ENCODE measurements at regions not wholly inside any gene's neighbourhood (a gene's known extent, or its start where the extent isn't known, plus 50 kb on each side); places are given as distances from the start of the nearest gene placed in this dataset.

DNA sequence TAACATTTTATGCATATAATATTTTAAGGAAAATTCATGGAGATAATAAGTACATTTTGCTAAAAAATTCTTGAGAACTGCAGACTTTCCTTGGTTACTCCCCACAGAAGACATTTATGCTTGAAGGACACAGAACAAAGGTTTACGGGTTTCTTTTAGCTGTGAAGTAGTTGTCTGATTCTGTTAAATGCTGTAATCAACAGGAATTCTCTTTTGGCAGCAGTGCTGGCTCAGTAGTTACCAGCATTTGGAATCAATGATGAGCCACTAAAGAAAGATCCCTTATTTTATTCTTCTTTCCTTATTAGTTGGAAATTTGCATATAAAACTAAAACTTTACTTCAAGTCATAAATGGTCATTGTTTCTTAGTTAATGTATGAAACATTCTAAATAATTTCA is 199.3 kb upstream of the FAT4 start:
- no CpG with 5 or more reads among the region's 1 CpG for WGBS (ENCODE audit: insufficient coverage)
- no peaks in the 10 kb centered on the region for H3K27me3 ChIP-seq (ENCODE audit: control insufficient read depth, insufficient read depth, low read length)
- H3K4me3 ChIP-seq (ENCODE audit: low read length) = no peak overlapping the region
- H3K27ac ChIP-seq (ENCODE audit: low read length) = no peak overlapping the region
- DNase-seq = peak; percentile 42
- no peaks in the 10 kb centered on the region for H3K9me3 ChIP-seq (replicated peaks; ENCODE audit: control insufficient read depth, low read depth, low read length)
- H3K36me3 ChIP-seq (ENCODE audit: control insufficient read depth, insufficient read depth, low read length) = no peaks in the 10 kb centered on the region
- H3K4me1 ChIP-seq (ENCODE audit: control insufficient read depth, insufficient read depth, low read length) = no peaks in the 10 kb centered on the region

DNA sequence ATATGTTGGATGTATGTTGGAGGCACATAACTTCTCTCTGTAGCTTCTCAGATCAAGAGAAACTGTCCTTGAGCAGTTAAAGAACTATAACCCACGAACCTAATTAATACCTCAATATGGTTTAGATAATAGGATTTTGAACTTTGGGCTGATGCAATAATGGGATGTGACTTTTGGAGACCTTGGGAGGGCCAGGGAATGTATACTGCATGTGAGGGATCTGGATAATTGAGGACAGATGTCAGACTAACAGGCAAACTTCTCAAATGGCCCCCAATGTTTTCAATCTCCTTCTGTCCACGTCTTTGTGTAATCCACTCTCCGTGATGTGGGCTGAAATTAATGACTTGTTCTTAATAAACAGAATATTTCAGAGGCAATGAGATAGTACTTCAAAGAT is 202.2 kb upstream of the FAT4 start:
- Histone ChIP-seq H3K27me3 (ENCODE audit: control insufficient read depth, insufficient read depth, low read length) (no peaks in the 10 kb centered on the region), H3K4me1 (ENCODE audit: control insufficient read depth, insufficient read depth, low read length) (no peaks in the 10 kb centered on the region), H3K4me3 (ENCODE audit: low read length) (no peak overlapping the region), H3K9me3 (replicated peaks; ENCODE audit: control insufficient read depth, low read depth, low read length) (no peaks in the 10 kb centered on the region), H3K36me3 (ENCODE audit: control insufficient read depth, insufficient read depth, low read length) (no peaks in the 10 kb centered on the region), H3K27ac (ENCODE audit: low read length) (no peak overlapping the region)
- DNase-seq = no peak
- no CpG with 5 or more reads among the region's 3 CpGs for WGBS (ENCODE audit: insufficient coverage)

DNA sequence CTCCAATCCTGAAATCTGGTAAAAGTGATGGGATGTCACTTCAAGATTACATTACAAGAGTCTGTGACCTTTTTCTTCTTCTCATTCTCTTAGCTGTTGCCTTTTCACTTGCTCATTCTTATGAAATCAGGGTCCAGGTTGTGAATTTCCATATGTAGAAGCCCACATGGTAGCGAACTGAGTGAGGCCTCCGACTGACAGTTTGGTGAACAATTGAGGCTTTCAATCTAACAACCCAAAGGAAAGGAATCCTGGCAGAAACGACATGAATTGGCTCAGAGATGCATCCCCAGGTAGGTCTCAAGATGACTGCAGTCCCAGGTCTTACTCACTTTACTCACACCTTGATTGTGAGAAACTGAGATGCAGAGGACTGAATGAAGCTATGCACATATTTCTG is 203.4 kb upstream of the FAT4 start:
- Histone ChIP-seq H3K27me3 (ENCODE audit: control insufficient read depth, insufficient read depth, low read length) (no peaks in the 10 kb centered on the region), H3K27ac (ENCODE audit: low read length) (no peak overlapping the region), H3K9me3 (replicated peaks; ENCODE audit: control insufficient read depth, low read depth, low read length) (no peaks in the 10 kb centered on the region), H3K36me3 (ENCODE audit: control insufficient read depth, insufficient read depth, low read length) (no peaks in the 10 kb centered on the region), H3K4me3 (ENCODE audit: low read length) (no peak overlapping the region), H3K4me1 (ENCODE audit: control insufficient read depth, insufficient read depth, low read length) (no peaks in the 10 kb centered on the region)
- DNase-seq = no peak
- WGBS (ENCODE audit: insufficient coverage) = no CpG with 5 or more reads among the region's 3 CpGs

DNA sequence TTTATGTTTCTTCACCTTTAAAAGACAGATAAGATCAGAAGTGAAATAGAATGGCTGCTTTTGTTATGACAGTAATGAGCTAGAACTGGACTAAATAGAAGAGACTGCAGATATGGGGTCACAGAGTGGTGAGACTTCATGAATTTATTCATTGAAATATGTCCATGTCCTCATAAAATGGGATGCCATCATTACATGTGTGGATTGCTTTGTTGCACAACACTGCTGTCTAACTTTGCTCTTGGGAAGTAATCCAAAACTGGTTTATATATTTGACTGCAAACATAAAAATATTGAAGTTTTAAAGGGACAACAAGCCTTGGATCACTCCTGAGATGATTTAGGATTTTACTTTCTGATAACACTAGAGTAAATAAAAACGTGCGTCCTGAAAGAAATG is 209.2 kb upstream of the FAT4 start:
- no peaks in the 10 kb centered on the region for H3K36me3 ChIP-seq (ENCODE audit: control insufficient read depth, insufficient read depth, low read length)
- H3K9me3 ChIP-seq (replicated peaks; ENCODE audit: control insufficient read depth, low read depth, low read length) = no peaks in the 10 kb centered on the region
- H3K4me3 ChIP-seq (ENCODE audit: low read length) = no peak overlapping the region
- H3K27ac ChIP-seq (ENCODE audit: low read length) = no peak overlapping the region
- no peaks in the 10 kb centered on the region for H3K4me1 ChIP-seq (ENCODE audit: control insufficient read depth, insufficient read depth, low read length)
- WGBS (ENCODE audit: insufficient coverage) = no CpG with 5 or more reads among the region's 2 CpGs
- H3K27me3 ChIP-seq (ENCODE audit: control insufficient read depth, insufficient read depth, low read length) = no peaks in the 10 kb centered on the region
- no peak for DNase-seq

DNA sequence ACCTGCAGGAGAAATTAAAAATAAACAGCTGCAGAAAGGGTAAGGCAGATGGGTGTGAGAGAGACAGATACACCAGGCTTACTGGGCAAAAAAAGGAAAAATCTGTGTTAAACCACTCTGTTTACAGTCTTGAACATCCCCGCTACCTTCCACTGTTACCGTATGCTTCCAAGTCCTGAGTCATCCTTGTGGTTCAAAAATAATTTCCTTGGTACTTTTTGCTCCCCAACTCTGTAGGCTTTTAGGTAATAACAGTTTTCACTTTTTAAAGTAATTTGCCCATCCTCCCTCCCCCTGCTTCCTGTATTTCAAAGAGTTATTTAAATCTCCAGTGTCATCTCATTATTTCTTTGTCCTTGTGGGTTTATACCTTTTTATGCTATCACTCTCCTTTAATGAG is 210.1 kb upstream of the FAT4 start:
- Histone ChIP-seq H3K36me3 (ENCODE audit: control insufficient read depth, insufficient read depth, low read length) (no peaks in the 10 kb centered on the region), H3K27me3 (ENCODE audit: control insufficient read depth, insufficient read depth, low read length) (no peaks in the 10 kb centered on the region), H3K9me3 (replicated peaks; ENCODE audit: control insufficient read depth, low read depth, low read length) (no peaks in the 10 kb centered on the region), H3K27ac (ENCODE audit: low read length) (no peak overlapping the region), H3K4me1 (ENCODE audit: control insufficient read depth, insufficient read depth, low read length) (no peaks in the 10 kb centered on the region), H3K4me3 (ENCODE audit: low read length) (no peak overlapping the region)
- DNase-seq = no peak
- WGBS (ENCODE audit: insufficient coverage) = no CpG with 5 or more reads among the region's 2 CpGs

DNA sequence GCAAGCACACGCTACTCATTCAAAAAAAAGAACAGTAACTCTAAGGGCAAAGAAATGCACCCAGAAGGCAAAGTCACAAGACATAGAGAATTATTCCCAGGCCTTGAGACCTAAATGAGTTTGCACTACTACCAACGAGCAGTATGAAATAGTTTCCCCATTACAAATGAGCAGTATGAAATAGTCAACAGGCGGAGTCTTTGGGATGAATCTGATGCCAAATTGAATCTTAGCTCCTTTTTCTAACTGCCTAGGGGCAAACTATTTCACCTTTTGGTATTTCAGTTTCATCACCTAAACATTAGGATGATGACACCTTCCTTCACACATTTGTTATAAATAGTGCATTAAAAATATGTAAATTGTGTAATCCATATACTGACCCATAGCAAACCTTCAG is 213.0 kb upstream of the FAT4 start:
- no peaks in the 10 kb centered on the region for H3K36me3 ChIP-seq (ENCODE audit: control insufficient read depth, insufficient read depth, low read length)
- H3K27ac ChIP-seq (ENCODE audit: low read length) = no peak overlapping the region
- H3K4me3 ChIP-seq (ENCODE audit: low read length) = no peak overlapping the region
- no peak for DNase-seq
- no peaks in the 10 kb centered on the region for H3K27me3 ChIP-seq (ENCODE audit: control insufficient read depth, insufficient read depth, low read length)
- no peaks in the 10 kb centered on the region for H3K9me3 ChIP-seq (replicated peaks; ENCODE audit: control insufficient read depth, low read depth, low read length)
- no CpG with 5 or more reads among the region's 3 CpGs for WGBS (ENCODE audit: insufficient coverage)
- H3K4me1 ChIP-seq (ENCODE audit: control insufficient read depth, insufficient read depth, low read length) = no peaks in the 10 kb centered on the region

DNA sequence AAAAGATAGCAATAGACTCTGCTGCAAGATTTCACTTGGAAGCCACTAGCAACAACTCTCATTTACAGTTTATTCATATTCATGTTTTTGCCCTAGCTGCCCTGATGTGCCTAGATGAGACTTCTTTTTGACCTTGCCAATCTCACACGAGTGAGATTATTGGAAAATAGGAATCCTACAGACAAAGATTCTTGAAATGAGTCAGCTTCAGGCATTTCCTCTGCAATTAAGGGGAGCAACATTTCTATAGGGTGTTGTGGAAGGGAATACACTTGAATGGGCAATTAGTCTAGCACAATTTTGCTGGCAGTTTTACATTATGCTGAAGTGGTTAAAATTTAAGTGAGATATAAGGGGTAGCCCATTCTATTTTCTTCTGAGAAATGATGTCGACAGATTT is 217.0 kb upstream of the FAT4 start:
- no peaks in the 10 kb centered on the region for H3K4me1 ChIP-seq (ENCODE audit: control insufficient read depth, insufficient read depth, low read length)
- no peaks in the 10 kb centered on the region for H3K27me3 ChIP-seq (ENCODE audit: control insufficient read depth, insufficient read depth, low read length)
- H3K9me3 ChIP-seq (replicated peaks; ENCODE audit: control insufficient read depth, low read depth, low read length) = no peaks in the 10 kb centered on the region
- no peak overlapping the region for H3K4me3 ChIP-seq (ENCODE audit: low read length)
- no peak for DNase-seq
- WGBS (ENCODE audit: insufficient coverage) = no CpG with 5 or more reads among the region's 2 CpGs
- H3K36me3 ChIP-seq (ENCODE audit: control insufficient read depth, insufficient read depth, low read length) = no peaks in the 10 kb centered on the region
- H3K27ac ChIP-seq (ENCODE audit: low read length) = no peak overlapping the region

DNA sequence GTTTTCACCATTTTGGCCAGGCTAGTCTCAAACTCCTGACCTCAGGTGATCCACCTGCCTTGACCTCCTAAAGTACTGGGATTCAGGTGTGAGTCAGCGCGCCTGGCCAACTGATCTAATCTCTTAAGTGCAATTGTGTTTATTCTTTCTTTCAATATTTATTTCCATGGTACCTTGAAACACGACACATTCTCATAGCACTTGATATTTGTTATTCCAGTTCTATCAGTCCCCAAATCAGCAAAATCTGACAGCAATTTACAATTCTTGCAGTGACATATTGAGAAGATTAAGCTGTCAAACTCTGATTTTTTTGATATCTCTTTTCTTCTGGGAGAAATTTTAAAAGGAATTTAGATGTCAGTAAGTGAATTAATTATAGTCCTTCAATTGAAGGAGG is 218.1 kb upstream of the FAT4 start:
- Histone ChIP-seq H3K9me3 (replicated peaks; ENCODE audit: control insufficient read depth, low read depth, low read length) (no peaks in the 10 kb centered on the region), H3K4me1 (ENCODE audit: control insufficient read depth, insufficient read depth, low read length) (no peaks in the 10 kb centered on the region), H3K36me3 (ENCODE audit: control insufficient read depth, insufficient read depth, low read length) (no peaks in the 10 kb centered on the region), H3K4me3 (ENCODE audit: low read length) (no peak overlapping the region), H3K27ac (ENCODE audit: low read length) (no peak overlapping the region), H3K27me3 (ENCODE audit: control insufficient read depth, insufficient read depth, low read length) (no peaks in the 10 kb centered on the region)
- DNase-seq = no peak
- no CpG with 5 or more reads among the region's 3 CpGs for WGBS (ENCODE audit: insufficient coverage)

DNA sequence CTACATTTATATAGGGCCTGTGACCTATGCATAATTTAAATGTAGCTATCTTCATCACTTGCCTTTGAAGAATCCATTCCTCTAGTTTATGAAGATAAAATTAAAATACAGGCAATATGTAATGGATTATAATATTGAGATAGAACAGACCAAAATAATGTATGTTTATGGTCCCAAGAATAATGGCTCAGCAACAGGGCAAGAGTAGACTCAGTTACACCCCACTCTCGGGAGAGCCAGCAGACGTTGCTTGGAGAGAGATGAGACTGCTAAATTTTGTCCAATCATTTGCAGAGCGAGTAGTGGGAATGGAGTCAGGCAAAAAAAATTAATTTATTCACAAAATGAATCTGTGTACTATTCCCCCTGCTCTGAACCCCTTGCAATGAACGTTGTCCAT is 223.2 kb upstream of the FAT4 start:
- Histone ChIP-seq H3K27ac (ENCODE audit: low read length) (no peak overlapping the region), H3K4me1 (ENCODE audit: control insufficient read depth, insufficient read depth, low read length) (no peaks in the 10 kb centered on the region), H3K36me3 (ENCODE audit: control insufficient read depth, insufficient read depth, low read length) (no peaks in the 10 kb centered on the region), H3K27me3 (ENCODE audit: control insufficient read depth, insufficient read depth, low read length) (no peaks in the 10 kb centered on the region), H3K4me3 (ENCODE audit: low read length) (no peak overlapping the region), H3K9me3 (replicated peaks; ENCODE audit: control insufficient read depth, low read depth, low read length) (no peaks in the 10 kb centered on the region)
- no peak for DNase-seq
- 80% methylated on average over 1 of the region's 4 CpGs for WGBS (ENCODE audit: insufficient coverage)

DNA sequence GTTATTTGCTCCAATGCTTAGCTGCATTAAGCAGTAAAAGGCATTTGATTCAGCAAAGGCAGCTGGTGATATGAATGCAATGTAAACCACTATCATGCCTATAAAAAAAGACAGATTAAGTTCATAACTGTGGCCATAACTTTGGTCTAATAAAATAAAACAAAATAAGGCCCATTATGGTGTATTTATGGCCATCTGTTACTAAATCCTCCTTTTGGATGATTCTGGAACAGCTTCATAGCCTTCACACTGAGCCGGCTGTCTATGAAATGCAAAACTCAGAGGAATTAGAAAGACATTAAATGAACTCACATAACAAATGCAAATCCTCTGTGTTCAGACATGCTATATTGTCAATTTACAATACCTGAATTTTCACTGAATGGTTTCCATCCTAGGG is 223.7 kb upstream of the FAT4 start:
- Histone ChIP-seq H3K27me3 (ENCODE audit: control insufficient read depth, insufficient read depth, low read length) (no peaks in the 10 kb centered on the region), H3K4me1 (ENCODE audit: control insufficient read depth, insufficient read depth, low read length) (no peaks in the 10 kb centered on the region), H3K4me3 (ENCODE audit: low read length) (no peak overlapping the region), H3K27ac (ENCODE audit: low read length) (no peak overlapping the region), H3K36me3 (ENCODE audit: control insufficient read depth, insufficient read depth, low read length) (no peaks in the 10 kb centered on the region), H3K9me3 (replicated peaks; ENCODE audit: control insufficient read depth, low read depth, low read length) (no peaks in the 10 kb centered on the region)
- peak; percentile 53 for DNase-seq
- WGBS (ENCODE audit: insufficient coverage) = no CpG with 5 or more reads among the region's 1 CpG

DNA sequence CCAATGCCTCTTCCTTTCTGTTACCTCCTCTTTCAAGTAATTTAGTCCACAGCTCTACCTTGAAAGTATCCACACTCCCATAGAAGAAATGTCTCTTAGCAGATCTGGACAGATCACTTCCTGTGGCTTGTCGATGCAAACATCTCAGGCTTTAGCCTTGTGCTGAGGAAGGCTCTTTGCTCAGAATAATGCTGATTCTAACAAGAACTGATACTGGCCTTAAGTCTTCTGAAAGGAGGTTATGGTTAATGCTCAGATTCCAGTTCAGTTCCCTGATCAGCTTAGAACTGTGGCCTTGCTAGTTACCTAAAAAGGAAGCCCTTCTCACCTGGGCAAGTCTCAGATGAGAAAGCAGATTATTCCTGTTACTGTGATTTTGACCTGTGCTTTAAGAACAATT is 230.1 kb upstream of the FAT4 start:
- Histone ChIP-seq H3K27ac (ENCODE audit: low read length) (no peak overlapping the region), H3K9me3 (replicated peaks; ENCODE audit: control insufficient read depth, low read depth, low read length) (no peaks in the 10 kb centered on the region), H3K4me1 (ENCODE audit: control insufficient read depth, insufficient read depth, low read length) (no peaks in the 10 kb centered on the region), H3K4me3 (ENCODE audit: low read length) (no peak overlapping the region), H3K36me3 (ENCODE audit: control insufficient read depth, insufficient read depth, low read length) (no peaks in the 10 kb centered on the region), H3K27me3 (ENCODE audit: control insufficient read depth, insufficient read depth, low read length) (no peaks in the 10 kb centered on the region)
- DNase-seq = no peak
- no CpG with 5 or more reads among the region's 1 CpG for WGBS (ENCODE audit: insufficient coverage)

Measured in muscle of leg (tissue), 3 donors.